GM23248 (cell line): ENCODE measurements at regions not wholly inside any gene's neighbourhood (a gene's known extent, or its start where the extent isn't known, plus 50 kb on each side); places are given as distances from the start of the nearest gene placed in this dataset.

Experiments
- EZH2 ChIP-seq: fragments of 200-600 bp; sonication (generic); IDR thresholded peaks from 2 replicates; pipeline ENCODE4 v1.6.1; 2018; ENCODE audit warnings: antibody characterized with exemption, mild to moderate bottlenecking; ENCODE audit not compliant: insufficient read depth, poor library complexity, severe bottlenecking
- EZH2phosphoT487 ChIP-seq: fragments of 200-600 bp; sonication (generic); IDR thresholded peaks from 2 replicates; pipeline ENCODE4 v1.6.1; 2018; ENCODE audit warnings: antibody characterized with exemption, moderate library complexity, mild to moderate bottlenecking, low read depth; ENCODE audit not compliant: insufficient read depth

DNA sequence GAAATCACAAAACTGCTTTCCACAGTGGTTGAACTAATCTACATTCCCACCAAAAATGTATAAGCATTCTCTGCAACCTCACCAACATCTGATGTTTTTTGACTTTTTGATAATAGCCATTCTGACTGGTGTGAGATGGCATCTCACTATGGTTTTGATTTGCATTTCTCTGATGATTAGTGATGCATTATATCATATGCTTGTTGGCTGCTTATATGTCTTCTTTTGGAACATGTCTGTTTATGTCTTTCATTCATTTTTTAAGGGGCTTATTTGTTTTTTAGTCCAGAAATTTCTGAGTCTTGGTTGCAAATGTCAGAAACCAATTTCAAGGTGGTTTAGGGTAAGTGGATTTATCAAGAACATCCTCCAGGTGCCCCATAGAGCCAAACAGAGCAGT is 484.8 kb upstream of the TSHZ3 start:
- TF ChIP-seq EZH2 (no peak), EZH2phosphoT487 (no peak)
